Muscle of leg (tissue), 3 donors: ENCODE measurements at regions not wholly inside any gene's neighbourhood (a gene's known extent, or its start where the extent isn't known, plus 50 kb on each side); places are given as distances from the start of the nearest gene placed in this dataset.

Experiments
- DNase-seq: peaks from one replicate; pipeline ENCODE4 v3.0.0; 2013
- H3K27ac ChIP-seq: one replicate; pipeline ENCODE4 v1.5.1; 2013; ENCODE audit warnings: mild to moderate bottlenecking, low read length, control low read depth
- H3K27me3 ChIP-seq: one replicate; pipeline ENCODE4 v1.6.1; 2013; ENCODE audit warnings: low read length; ENCODE audit not compliant: control insufficient read depth, insufficient read depth
- H3K36me3 ChIP-seq: one replicate; pipeline ENCODE4 v1.6.1; 2013; ENCODE audit warnings: low read length; ENCODE audit not compliant: control insufficient read depth, insufficient read depth
- H3K4me1 ChIP-seq: one replicate; pipeline ENCODE4 v1.6.1; 2013; ENCODE audit warnings: low read length; ENCODE audit not compliant: control insufficient read depth, insufficient read depth
- H3K4me3 ChIP-seq: one replicate; pipeline ENCODE4 v1.5.1; 2013; ENCODE audit warnings: low read length, control low read depth
- H3K9me3 ChIP-seq: replicated peaks from 2 replicates; pipeline ENCODE4 v1.6.1; 2013; ENCODE audit warnings: low read depth, low read length; ENCODE audit not compliant: control insufficient read depth
- WGBS: methylation state at CpG from one replicate; pipeline ENCODE4 v1.1.5; 2013; ENCODE audit warnings: missing lambda C conversion rate; ENCODE audit not compliant: insufficient coverage; 5-methylcytosine and 5-hydroxymethylcytosine counted together

DNA sequence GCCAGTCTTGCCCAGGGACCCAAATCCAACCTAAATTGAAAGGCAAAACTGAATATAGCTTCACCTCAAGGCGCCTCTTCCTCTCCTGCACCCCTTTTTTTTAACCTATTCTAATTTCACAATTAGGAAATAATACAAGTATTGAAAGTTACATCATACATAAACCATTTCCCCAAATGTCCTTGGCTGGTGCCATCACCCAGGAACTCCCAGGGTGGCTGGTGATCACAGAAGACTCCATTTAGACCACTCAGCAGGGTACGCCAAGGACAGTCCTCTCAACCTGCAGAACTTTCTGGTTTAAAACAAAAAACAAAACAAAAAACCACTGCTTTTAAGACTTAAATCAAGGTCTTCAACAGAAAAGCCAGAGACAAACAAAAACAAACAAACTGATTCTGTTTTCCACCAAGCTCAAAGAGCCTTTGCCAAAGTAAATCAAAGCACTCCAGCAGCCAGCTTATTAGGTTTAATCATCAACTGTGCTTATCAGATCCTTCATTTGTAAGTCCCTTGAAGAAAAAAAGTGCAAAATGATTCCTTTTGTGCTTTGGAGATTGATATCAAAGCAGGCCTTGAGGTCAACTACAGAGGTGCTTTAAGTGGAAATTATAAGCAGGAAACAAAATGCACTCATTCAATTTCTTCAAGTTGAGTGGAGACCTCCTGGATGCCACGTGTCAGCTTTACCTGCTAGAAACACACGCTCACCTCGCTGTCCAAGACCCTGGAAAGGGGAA, 113.0 kb downstream of the ETS2 start:
- Histone ChIP-seq H3K9me3 (no peaks in the 10 kb centered on the region), H3K4me1 (peaks cover 11% of the 10 kb centered on the region), H3K27ac (no peak overlapping the region), H3K36me3 (no peaks in the 10 kb centered on the region), H3K27me3 (no peaks in the 10 kb centered on the region), H3K4me3 (no peak overlapping the region)
- no CpG with 5 or more reads among the region's 5 CpGs for WGBS
- DNase-seq: no peak

- 66% methylated on average over 3 of the region's 12 CpGs for WGBS
Observed at GRCh38 chr21:38917043-38917774, 111.5 kb downstream of the ETS2 start.

GRCh38 chr21:38916214-38916964, 110.7 kb downstream of the ETS2 start:
- H3K4me1 ChIP-seq: peaks cover 20% of the 10 kb centered on the region
- H3K27me3 ChIP-seq: no peaks in the 10 kb centered on the region
- no peaks in the 10 kb centered on the region for H3K9me3 ChIP-seq
- no peaks in the 10 kb centered on the region for H3K36me3 ChIP-seq
- no peak for DNase-seq
- H3K4me3 ChIP-seq: no peak overlapping the region
- no peak overlapping the region for H3K27ac ChIP-seq
- no CpG with 5 or more reads among the region's 1 CpG for WGBS

More at GRCh38 chr21:38917043-38917774, 111.5 kb downstream of the ETS2 start:
- Histone ChIP-seq H3K27ac (no peak overlapping the region), H3K36me3 (no peaks in the 10 kb centered on the region), H3K27me3 (no peaks in the 10 kb centered on the region), H3K4me1 (peaks cover 20% of the 10 kb centered on the region), H3K4me3 (no peak overlapping the region), H3K9me3 (no peaks in the 10 kb centered on the region)
- no peak for DNase-seq

DNA sequence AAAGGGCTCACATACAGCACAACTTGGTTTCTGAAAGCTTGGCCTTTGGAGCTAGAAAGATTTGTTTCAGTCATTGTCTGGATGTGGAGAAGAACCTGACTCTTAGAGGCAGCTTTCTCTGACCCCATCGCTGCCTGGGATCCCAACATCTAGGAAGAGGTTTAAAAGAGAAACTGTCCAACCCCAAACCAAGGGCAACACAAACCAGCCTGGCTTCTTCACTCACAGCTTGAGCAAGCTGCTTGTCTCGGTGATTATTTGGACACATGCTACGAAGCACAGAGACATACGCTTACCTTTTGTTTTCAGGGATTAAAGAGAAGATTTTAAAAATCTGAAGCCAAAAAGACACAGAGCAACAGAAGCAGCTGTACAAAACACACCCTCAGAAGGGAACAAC, 109.8 kb downstream of the ETS2 start:
- Histone ChIP-seq H3K27me3 (no peaks in the 10 kb centered on the region), H3K27ac (no peak overlapping the region), H3K36me3 (no peaks in the 10 kb centered on the region), H3K4me3 (no peak overlapping the region), H3K9me3 (no peaks in the 10 kb centered on the region), H3K4me1 (peaks cover 19% of the 10 kb centered on the region)
- no CpG with 5 or more reads among the region's 4 CpGs for WGBS
- no peak for DNase-seq

DNA sequence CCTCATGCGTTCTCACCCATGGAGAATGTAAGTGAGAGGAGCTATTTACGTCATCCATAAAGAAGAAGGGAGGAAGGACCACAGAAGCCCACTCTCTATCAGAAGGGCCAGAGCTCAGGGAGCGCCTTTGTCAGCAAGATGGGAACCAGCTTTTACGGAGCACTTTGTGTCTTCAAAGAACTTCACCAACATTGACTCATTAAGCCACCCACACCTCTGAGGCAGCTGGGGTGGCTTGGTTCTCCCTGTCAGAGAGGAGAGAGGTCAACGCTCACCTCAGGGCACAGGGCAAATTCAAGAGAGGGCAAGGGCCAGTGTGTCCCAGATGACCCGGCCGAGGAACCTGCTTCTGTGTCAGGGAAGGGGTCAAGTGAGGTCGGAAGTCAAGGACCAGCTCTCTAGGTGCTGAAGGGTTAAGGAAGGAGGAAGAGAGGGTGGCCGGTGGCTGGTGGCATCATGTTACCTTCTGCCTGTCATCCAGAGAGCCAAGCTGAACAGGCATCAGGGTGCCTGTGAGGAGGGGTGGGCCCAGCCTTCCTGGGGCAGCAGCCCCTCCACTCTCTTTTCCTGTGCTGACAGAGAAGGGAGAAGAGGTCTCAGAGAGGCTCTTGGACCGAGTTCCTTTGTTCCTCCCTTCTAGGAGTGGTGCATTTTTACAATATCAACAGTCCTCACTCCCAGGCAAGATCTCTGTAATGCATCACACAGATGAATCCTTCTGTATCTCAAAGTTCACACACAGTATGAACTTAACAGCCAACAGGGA, 109.0 kb downstream of the ETS2 start:
- WGBS: 49% methylated on average over 5 of the region's 10 CpGs
- no peaks in the 10 kb centered on the region for H3K27me3 ChIP-seq
- H3K4me1 ChIP-seq: peaks cover 21% of the 10 kb centered on the region
- H3K27ac ChIP-seq: no peak overlapping the region
- no peaks in the 10 kb centered on the region for H3K36me3 ChIP-seq
- DNase-seq: peak; percentile 61
- no peak overlapping the region for H3K4me3 ChIP-seq
- no peaks in the 10 kb centered on the region for H3K9me3 ChIP-seq

DNA sequence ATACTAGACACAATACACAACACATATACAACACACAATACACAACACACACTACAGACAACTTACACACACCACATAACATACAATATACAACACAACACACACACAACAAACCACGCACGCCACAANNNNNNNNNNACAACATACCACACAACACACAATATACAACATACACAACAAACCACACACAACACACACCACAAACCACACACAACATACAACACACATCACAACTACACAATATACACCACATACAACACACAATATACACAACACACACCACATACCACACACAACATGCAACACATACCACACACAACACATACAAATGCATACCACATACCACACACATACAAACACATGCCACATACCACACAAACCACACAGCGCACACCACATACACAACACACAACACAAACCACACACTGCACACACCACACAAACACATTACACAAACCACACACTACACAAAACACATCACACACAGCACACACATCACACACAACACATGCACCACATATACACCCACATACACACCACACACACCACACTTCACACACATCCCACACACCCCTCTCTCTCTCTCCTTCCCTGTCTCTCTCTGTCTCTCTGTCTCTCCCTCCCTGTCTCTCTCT, 108.3 kb downstream of the ETS2 start:
- 100% methylated on average over 1 of the region's 3 CpGs for WGBS
- H3K4me3 ChIP-seq: no peak overlapping the region
- no peaks in the 10 kb centered on the region for H3K9me3 ChIP-seq
- no peak for DNase-seq
- peaks cover 21% of the 10 kb centered on the region for H3K4me1 ChIP-seq
- no peak overlapping the region for H3K27ac ChIP-seq
- H3K27me3 ChIP-seq: no peaks in the 10 kb centered on the region
- H3K36me3 ChIP-seq: no peaks in the 10 kb centered on the region

GRCh38 chr21:38913120-38913892, 107.6 kb downstream of the ETS2 start:
- H3K4me1 ChIP-seq: peaks cover 21% of the 10 kb centered on the region
- peak overlapping the region; percentile 74 for H3K27ac ChIP-seq
- H3K9me3 ChIP-seq: no peaks in the 10 kb centered on the region
- no peaks in the 10 kb centered on the region for H3K36me3 ChIP-seq
- DNase-seq: peak; percentile 87
- H3K27me3 ChIP-seq: no peaks in the 10 kb centered on the region
- H3K4me3 ChIP-seq: peak overlapping the region; percentile 7
- WGBS: 5% methylated on average over 30 of the region's 32 CpGs

GRCh38 chr21:38912789-38913119, 107.0 kb downstream of the ETS2 start:
- WGBS: 26% methylated on average over 4 of the region's 6 CpGs
- Histone ChIP-seq H3K4me3 (no peak overlapping the region), H3K4me1 (peaks cover 21% of the 10 kb centered on the region)

DNA sequence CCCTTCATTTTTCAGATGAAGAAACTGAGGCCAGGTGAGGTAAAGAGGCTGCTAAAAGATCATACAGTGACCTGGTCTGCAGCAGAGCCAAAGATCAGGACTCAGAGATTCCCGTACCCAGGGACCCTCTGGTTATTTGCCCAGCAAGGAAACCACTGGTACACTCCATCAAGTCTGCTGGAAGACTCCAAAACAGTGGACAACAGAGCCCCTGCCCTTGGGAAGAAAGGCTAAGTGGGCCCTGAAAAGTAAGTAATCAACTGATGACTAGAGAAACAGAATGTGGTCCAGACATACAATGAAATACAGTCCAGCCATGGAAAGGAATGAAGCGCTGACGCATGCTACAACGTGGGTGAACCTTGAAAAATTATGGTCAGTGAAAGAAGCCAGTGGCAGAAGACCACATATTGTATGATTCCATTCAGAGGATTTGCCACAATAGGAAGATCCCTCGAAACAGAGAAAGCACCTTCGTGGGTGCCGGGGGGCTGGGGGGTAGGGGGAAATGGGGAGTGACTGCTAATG, 106.4 kb downstream of the ETS2 start:
- Histone ChIP-seq H3K9me3 (no peaks in the 10 kb centered on the region), H3K27me3 (no peaks in the 10 kb centered on the region), H3K4me3 (no peak overlapping the region), H3K27ac (no peak overlapping the region), H3K36me3 (no peaks in the 10 kb centered on the region), H3K4me1 (peaks cover 25% of the 10 kb centered on the region)
- no peak for DNase-seq
- 100% methylated on average over 1 of the region's 7 CpGs for WGBS

More at GRCh38 chr21:38912789-38913119, 107.0 kb downstream of the ETS2 start:
- no peaks in the 10 kb centered on the region for H3K36me3 ChIP-seq
- H3K27me3 ChIP-seq: no peaks in the 10 kb centered on the region
- no peaks in the 10 kb centered on the region for H3K9me3 ChIP-seq
- no peak for DNase-seq
- peak overlapping the region; percentile 74 for H3K27ac ChIP-seq
